GM23248 (cell line): ENCODE measurements at regions not wholly inside any gene's neighbourhood (a gene's known extent, or its start where the extent isn't known, plus 50 kb on each side); places are given as distances from the start of the nearest gene placed in this dataset.

ENCODE experiments used
- EZH2 ChIP-seq: fragments of 200-600 bp; sonication (generic); IDR thresholded peaks from 2 replicates; pipeline ENCODE4 v1.6.1; 2018; ENCODE audit warnings: antibody characterized with exemption, mild to moderate bottlenecking; ENCODE audit not compliant: insufficient read depth, poor library complexity, severe bottlenecking
- EZH2phosphoT487 ChIP-seq: fragments of 200-600 bp; sonication (generic); IDR thresholded peaks from 2 replicates; pipeline ENCODE4 v1.6.1; 2018; ENCODE audit warnings: antibody characterized with exemption, moderate library complexity, mild to moderate bottlenecking, low read depth; ENCODE audit not compliant: insufficient read depth

- TF ChIP-seq EZH2phosphoT487 (no peak), EZH2 (no peak)
These were observed 136.4 kb downstream of the KLF6 start for GRCh38 chr10:3648576-3648975.
